GM23248 (cell line): ENCODE measurements at regions not wholly inside any gene's neighbourhood (a gene's known extent, or its start where the extent isn't known, plus 50 kb on each side); places are given as distances from the start of the nearest gene placed in this dataset.

Experiments
- EZH2 ChIP-seq: fragments of 200-600 bp; sonication (generic); IDR thresholded peaks from 2 replicates; pipeline ENCODE4 v1.6.1; 2018; ENCODE audit warnings: antibody characterized with exemption, mild to moderate bottlenecking; ENCODE audit not compliant: insufficient read depth, poor library complexity, severe bottlenecking
- EZH2phosphoT487 ChIP-seq: fragments of 200-600 bp; sonication (generic); IDR thresholded peaks from 2 replicates; pipeline ENCODE4 v1.6.1; 2018; ENCODE audit warnings: antibody characterized with exemption, moderate library complexity, mild to moderate bottlenecking, low read depth; ENCODE audit not compliant: insufficient read depth

- TF ChIP-seq EZH2 (no peak), EZH2phosphoT487 (no peak)
Observed at GRCh38 chr4:122313006-122313646, 65.7 kb upstream of the ADAD1 start.
